ENCODE measurements at regions not wholly inside any gene's neighbourhood (a gene's known extent, or its start where the extent isn't known, plus 50 kb on each side); places are given as distances from the start of the nearest gene placed in this dataset.

- TF ChIP-seq CTCF (conservative IDR thresholded peaks at IDR 0.05; ENCODE audit: low read length) (no peak), EZH2phosphoT487 (IDR thresholded peaks at IDR 0.05; ENCODE audit: borderline replicate concordance, low read depth, low read length) (no peak)
Measured at GRCh38 chr6:15876406-15876805, 213.6 kb upstream of the DTNBP1 start.

Data from OCI-LY7 (cell line).